Type B pancreatic cell (in vitro differentiated cells): ENCODE measurements at regions not wholly inside any gene's neighbourhood (a gene's known extent, or its start where the extent isn't known, plus 50 kb on each side); places are given as distances from the start of the nearest gene placed in this dataset.

Source experiments
- DNase-seq: peaks from one replicate; pipeline ENCODE4 v3.0.0; 2021; ENCODE audit warnings: mixed read lengths; ENCODE audit not compliant: unreplicated experiment; ENCODE audit errors: extremely low spot score
- H3K27ac Mint-ChIP-seq: 2 replicates; pipeline ENCODE4 v1.8.0; 2021; ENCODE audit warnings: mild to moderate bottlenecking, mixed read lengths
- H3K27me3 Mint-ChIP-seq: 2 replicates; pipeline ENCODE4 v1.8.0; 2021; ENCODE audit warnings: mixed read lengths
- H3K36me3 Mint-ChIP-seq: 2 replicates; pipeline ENCODE4 v1.8.0; 2021; ENCODE audit warnings: mixed read lengths
- H3K4me1 Mint-ChIP-seq: one replicate; pipeline ENCODE4 v1.8.0; 2021; ENCODE audit warnings: mixed read lengths; ENCODE audit not compliant: unreplicated experiment
- H3K4me3 Mint-ChIP-seq: 2 replicates; pipeline ENCODE4 v1.8.0; 2021; ENCODE audit warnings: mild to moderate bottlenecking, mixed read lengths
- H3K9me3 Mint-ChIP-seq: 2 replicates; pipeline ENCODE4 v1.8.0; 2021; ENCODE audit warnings: mixed read lengths
- TF ChIP-seq, protein P1 (sequence below): fragments of 200-600 bp; sonication (generic); conservative IDR thresholded peaks from 2 replicates; pipeline ENCODE4 v1.5.0; 2021; ENCODE audit warnings: antibody characterized with exemption, mild to moderate bottlenecking

DNA sequence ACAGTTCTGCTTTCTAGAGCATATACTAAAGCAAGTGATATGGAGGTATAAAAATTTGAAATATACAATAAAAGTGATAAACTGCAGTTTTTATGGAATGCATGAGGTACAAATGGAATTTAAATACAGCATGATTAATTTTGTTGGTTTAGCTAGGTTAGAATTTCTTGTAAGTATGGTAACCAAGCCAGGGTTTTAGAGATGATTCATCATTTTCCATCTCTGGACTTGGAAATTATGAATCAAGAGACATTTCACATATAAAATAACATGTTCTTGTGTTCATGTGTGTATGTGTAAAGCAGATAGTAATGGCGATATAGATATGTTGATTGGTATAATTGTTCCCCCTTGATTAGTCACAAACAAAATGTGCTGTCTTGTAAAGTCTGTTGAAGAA is 1219.8 kb downstream of the CDH8 start:
- no peaks in the 10 kb centered on the region for H3K27me3 Mint-ChIP-seq
- TF ChIP-seq, protein P1, sequence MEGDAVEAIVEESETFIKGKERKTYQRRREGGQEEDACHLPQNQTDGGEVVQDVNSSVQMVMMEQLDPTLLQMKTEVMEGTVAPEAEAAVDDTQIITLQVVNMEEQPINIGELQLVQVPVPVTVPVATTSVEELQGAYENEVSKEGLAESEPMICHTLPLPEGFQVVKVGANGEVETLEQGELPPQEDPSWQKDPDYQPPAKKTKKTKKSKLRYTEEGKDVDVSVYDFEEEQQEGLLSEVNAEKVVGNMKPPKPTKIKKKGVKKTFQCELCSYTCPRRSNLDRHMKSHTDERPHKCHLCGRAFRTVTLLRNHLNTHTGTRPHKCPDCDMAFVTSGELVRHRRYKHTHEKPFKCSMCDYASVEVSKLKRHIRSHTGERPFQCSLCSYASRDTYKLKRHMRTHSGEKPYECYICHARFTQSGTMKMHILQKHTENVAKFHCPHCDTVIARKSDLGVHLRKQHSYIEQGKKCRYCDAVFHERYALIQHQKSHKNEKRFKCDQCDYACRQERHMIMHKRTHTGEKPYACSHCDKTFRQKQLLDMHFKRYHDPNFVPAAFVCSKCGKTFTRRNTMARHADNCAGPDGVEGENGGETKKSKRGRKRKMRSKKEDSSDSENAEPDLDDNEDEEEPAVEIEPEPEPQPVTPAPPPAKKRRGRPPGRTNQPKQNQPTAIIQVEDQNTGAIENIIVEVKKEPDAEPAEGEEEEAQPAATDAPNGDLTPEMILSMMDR, result no peak
- H3K4me1 Mint-ChIP-seq, result no peaks in the 10 kb centered on the region
- H3K9me3 Mint-ChIP-seq, result no peaks in the 10 kb centered on the region
- DNase-seq, result no peak
- H3K27ac Mint-ChIP-seq, result no peak overlapping the region
- H3K36me3 Mint-ChIP-seq, result no peaks in the 10 kb centered on the region
- H3K4me3 Mint-ChIP-seq, result no peak overlapping the region

- Mint-ChIP-seq H3K9me3 (no peaks in the 10 kb centered on the region), H3K4me1 (no peaks in the 10 kb centered on the region), H3K27me3 (no peaks in the 10 kb centered on the region), H3K4me3 (no peak overlapping the region), H3K27ac (no peak overlapping the region), H3K36me3 (no peaks in the 10 kb centered on the region)
- DNase-seq, result no peak
- TF ChIP-seq, protein P1, result no peak
Measured at GRCh38 chr16:60815865-60816264, 1220.4 kb downstream of the CDH8 start.

DNA sequence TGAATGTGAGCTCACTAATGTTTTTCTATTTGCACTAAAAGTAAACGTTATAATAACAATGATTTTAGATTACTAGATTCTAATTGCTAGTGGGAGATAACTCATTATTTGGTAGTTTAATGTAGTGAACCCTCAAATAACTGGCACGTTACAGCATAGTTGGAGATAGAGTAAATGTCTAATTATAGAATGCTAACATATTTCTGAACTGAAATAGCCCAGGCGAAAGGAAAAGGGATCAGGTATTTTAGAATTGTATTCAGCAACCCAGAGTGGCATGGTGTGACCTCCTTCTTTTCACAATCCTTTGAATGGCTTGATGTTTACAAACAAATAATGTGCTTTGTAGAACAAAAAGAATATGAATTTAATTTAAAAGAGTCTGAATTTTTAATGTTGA is 1221.2 kb downstream of the CDH8 start:
- Mint-ChIP-seq H3K27me3 (no peaks in the 10 kb centered on the region), H3K27ac (no peak overlapping the region), H3K4me1 (no peaks in the 10 kb centered on the region), H3K9me3 (no peaks in the 10 kb centered on the region), H3K36me3 (no peaks in the 10 kb centered on the region), H3K4me3 (no peak overlapping the region)
- TF ChIP-seq, protein P1, result no peak
- no peak for DNase-seq

DNA sequence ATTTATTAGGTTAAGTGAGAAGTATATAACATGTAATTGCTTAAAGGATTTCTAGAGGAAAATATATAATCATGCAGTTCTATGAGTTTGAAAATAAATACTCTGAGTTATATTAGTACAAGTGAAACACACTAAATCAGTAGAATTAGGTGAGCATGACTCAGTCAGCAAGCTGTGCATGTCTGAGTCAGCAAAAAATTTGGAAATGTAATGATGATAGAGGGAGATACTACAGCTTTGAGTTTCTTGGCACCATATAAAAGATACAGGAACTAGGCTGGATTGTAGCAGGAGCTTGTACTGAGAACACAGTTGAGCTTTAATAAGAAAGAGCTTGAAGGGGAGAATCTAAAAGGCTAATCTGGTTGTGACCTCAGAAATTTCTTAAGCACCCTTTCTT is 1224.6 kb downstream of the CDH8 start:
- H3K9me3 Mint-ChIP-seq, result no peaks in the 10 kb centered on the region
- no peak overlapping the region for H3K27ac Mint-ChIP-seq
- H3K4me3 Mint-ChIP-seq, result no peak overlapping the region
- no peak for DNase-seq
- no peaks in the 10 kb centered on the region for H3K4me1 Mint-ChIP-seq
- no peaks in the 10 kb centered on the region for H3K36me3 Mint-ChIP-seq
- H3K27me3 Mint-ChIP-seq, result no peaks in the 10 kb centered on the region
- TF ChIP-seq, protein P1, result no peak

GRCh38 chr16:60811051-60811608 is 1225.1 kb downstream of the CDH8 start:
- H3K27me3 Mint-ChIP-seq, result no peaks in the 10 kb centered on the region
- H3K27ac Mint-ChIP-seq, result no peak overlapping the region
- no peaks in the 10 kb centered on the region for H3K36me3 Mint-ChIP-seq
- TF ChIP-seq, protein P1, result no peak
- DNase-seq, result no peak
- H3K4me1 Mint-ChIP-seq, result no peaks in the 10 kb centered on the region
- peaks cover 3% of the 10 kb centered on the region for H3K9me3 Mint-ChIP-seq
- H3K4me3 Mint-ChIP-seq, result no peak overlapping the region

- DNase-seq, result no peak
- Mint-ChIP-seq H3K4me3 (no peak overlapping the region), H3K27me3 (no peaks in the 10 kb centered on the region), H3K4me1 (no peaks in the 10 kb centered on the region), H3K27ac (no peak overlapping the region), H3K36me3 (no peaks in the 10 kb centered on the region), H3K9me3 (peaks cover 3% of the 10 kb centered on the region)
- TF ChIP-seq, protein P1, result no peak
Measured at GRCh38 chr16:60810250-60810649, 1226.0 kb downstream of the CDH8 start.
